Breast epithelium (tissue), 3 donors: ENCODE measurements at regions not wholly inside any gene's neighbourhood (a gene's known extent, or its start where the extent isn't known, plus 50 kb on each side); places are given as distances from the start of the nearest gene placed in this dataset.

ENCODE experiments used
- CTCF ChIP-seq, 3 donors: fragments of 450-650 bp; IDR thresholded peaks; one replicate each; pipeline ENCODE4 v1.5.1; 2016 to 2017; ENCODE audit warnings: antibody characterized with exemption in 3 of 3, mild to moderate bottlenecking in 3 of 3, moderate library complexity in 3 of 3
- POLR2A ChIP-seq: fragments of 450-650 bp; IDR thresholded peaks from one replicate; pipeline ENCODE4 v1.6.1; 2016; ENCODE audit warnings: antibody characterized with exemption, mild to moderate bottlenecking, moderate library complexity

- no peak for TF ChIP-seq CTCF (IDR thresholded peaks at IDR 0.05)
- no peak for TF ChIP-seq POLR2A
These were observed 684.5 kb downstream of the TNS3 start for GRCh38 chr7:46897381-46897780.
